Tibial artery (tissue), 4 donors: ENCODE measurements at regions not wholly inside any gene's neighbourhood (a gene's known extent, or its start where the extent isn't known, plus 50 kb on each side); places are given as distances from the start of the nearest gene placed in this dataset.

Source experiments
- DNase-seq, 2 donors: peaks; one replicate each; pipeline ENCODE4 v3.0.0-alpha.2; 2019
- H3K27ac ChIP-seq, 2 donors: fragments of 200-600 bp; sonication (generic) in 1 of 2; 1 replicate in 1 of 2; 2 replicates in 1 of 2; pipeline ENCODE4 v1.5.1; 2018 to 2019; ENCODE audit warnings: mild to moderate bottlenecking in 1 of 2
- H3K27me3 ChIP-seq, 2 donors: fragments of 200-600 bp; sonication (generic) in 1 of 2; one replicate each; pipeline versions ENCODE4 v1.5.1 to v1.6.0; 2016 to 2019
- H3K36me3 ChIP-seq, 3 donors: fragments of 200-600 bp; sonication (generic) in 2 of 3; one replicate each; pipeline ENCODE4 v1.5.1; 2016 to 2019; ENCODE audit warnings: mild to moderate bottlenecking in 2 of 3
- H3K4me1 ChIP-seq, 4 donors: fragments of 200-600 bp; sonication (generic) in 2 of 4; 1 replicate in 3 of 4; 2 replicates in 1 of 4; pipeline ENCODE4 v1.5.1; 2016 to 2019
- H3K4me3 ChIP-seq, 2 donors: fragments of 200-600 bp; sonication (generic) in 1 of 2; 1 replicate in 1 of 2; 2 replicates in 1 of 2; pipeline ENCODE4 v1.5.1; 2018 to 2019; ENCODE audit warnings: mild to moderate bottlenecking in 2 of 2
- H3K9me3 ChIP-seq, 3 donors: fragments of 200-600 bp; sonication (generic) in 1 of 3; one replicate each; pipeline ENCODE4 v1.5.1; 2016 to 2019
- intact Hi-C: fragments of 100-400 bp; cut with DNase I; formaldehyde crosslinking; loops from one replicate; pipeline ENCODE4 v1.15.0; 2023; ENCODE audit warnings: low total_unique reads
- TF ChIP-seq, protein P1 (sequence below), 2 experiments: fragments of 200-600 bp in 1 of 2; fragments of 450-650 bp in 1 of 2; IDR thresholded peaks; one replicate each; pipeline ENCODE4 v1.5.1; 2017 to 2019; ENCODE audit warnings: antibody characterized with exemption in 2 of 2, mild to moderate bottlenecking in 1 of 2, moderate library complexity in 1 of 2

DNA sequence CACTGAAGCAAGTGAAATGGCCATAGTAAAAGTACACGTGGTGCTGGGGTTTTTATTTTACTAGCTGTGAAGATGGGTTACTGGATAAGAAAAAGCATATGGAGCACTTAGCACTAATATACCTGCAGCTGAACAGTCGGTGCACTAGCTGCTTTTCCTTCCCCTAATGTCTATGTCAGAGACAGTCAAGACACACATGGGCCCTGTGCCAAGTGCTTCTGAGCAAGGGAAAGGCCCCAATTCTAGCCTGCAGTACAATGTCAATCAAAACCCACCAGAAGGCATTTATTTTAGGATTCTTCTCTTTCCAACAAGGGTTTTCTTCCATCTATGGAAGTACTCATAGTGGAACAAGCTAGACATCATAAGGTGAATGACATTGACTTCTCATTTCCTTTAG, 716.7 kb downstream of the CCSER2 start:
- intact Hi-C loops: no loop called here
- no peaks in the 10 kb centered on the region for H3K36me3 ChIP-seq
- peaks cover 0 to 1% (median 0%) of the 10 kb centered on the region in 3 donors for H3K9me3 ChIP-seq
- no peaks in the 10 kb centered on the region for H3K4me1 ChIP-seq
- H3K4me3 ChIP-seq: no peak overlapping the region
- TF ChIP-seq, protein P1, sequence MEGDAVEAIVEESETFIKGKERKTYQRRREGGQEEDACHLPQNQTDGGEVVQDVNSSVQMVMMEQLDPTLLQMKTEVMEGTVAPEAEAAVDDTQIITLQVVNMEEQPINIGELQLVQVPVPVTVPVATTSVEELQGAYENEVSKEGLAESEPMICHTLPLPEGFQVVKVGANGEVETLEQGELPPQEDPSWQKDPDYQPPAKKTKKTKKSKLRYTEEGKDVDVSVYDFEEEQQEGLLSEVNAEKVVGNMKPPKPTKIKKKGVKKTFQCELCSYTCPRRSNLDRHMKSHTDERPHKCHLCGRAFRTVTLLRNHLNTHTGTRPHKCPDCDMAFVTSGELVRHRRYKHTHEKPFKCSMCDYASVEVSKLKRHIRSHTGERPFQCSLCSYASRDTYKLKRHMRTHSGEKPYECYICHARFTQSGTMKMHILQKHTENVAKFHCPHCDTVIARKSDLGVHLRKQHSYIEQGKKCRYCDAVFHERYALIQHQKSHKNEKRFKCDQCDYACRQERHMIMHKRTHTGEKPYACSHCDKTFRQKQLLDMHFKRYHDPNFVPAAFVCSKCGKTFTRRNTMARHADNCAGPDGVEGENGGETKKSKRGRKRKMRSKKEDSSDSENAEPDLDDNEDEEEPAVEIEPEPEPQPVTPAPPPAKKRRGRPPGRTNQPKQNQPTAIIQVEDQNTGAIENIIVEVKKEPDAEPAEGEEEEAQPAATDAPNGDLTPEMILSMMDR (IDR thresholded peaks at IDR 0.05): no peak
- no peak overlapping the region for H3K27ac ChIP-seq
- no peak for DNase-seq
- no peaks in the 10 kb centered on the region for H3K27me3 ChIP-seq

DNA sequence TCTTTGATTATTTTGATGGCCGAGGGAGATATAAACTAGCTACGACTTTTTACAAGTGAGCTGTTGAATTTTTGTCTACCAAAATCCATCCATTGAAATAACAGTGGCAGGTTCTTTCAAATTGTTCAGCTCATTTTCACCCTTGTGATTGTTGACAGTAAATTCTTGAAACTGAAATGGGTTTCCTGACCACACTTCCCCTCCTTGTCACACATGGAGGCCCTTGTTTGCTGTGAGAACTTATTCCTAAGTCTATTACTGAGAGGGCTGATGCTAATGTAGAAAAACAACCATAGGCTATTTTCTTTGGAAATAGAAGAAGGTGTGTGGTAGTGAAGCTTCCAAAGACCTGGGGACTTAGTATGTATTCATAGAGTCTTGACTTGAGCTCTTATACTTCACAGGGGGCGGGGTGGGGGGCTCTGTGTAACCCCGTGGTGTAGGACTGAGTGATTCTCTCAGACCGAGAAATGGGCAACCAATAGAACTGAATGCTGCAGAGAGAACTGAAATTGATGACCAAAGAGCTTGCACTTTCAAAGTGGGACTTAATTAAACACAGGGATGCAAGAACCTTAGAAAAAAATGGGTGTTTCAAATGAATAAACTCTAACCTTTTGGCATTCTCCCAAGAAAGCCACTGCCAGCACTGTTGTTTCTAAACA, 718.9 kb downstream of the CCSER2 start:
- Histone ChIP-seq H3K36me3 (no peaks in the 10 kb centered on the region), H3K27ac (no peak overlapping the region), H3K27me3 (no peaks in the 10 kb centered on the region), H3K4me1 (no peaks in the 10 kb centered on the region), H3K9me3 (no peaks in the 10 kb centered on the region), H3K4me3 (no peak overlapping the region)
- intact Hi-C loops: no loop called here
- no peak for DNase-seq
- TF ChIP-seq, protein P1 (IDR thresholded peaks at IDR 0.05): no peak

- Histone ChIP-seq H3K36me3 (no peaks in the 10 kb centered on the region), H3K4me1 (no peaks in the 10 kb centered on the region), H3K9me3 (no peaks in the 10 kb centered on the region), H3K4me3 (no peak overlapping the region), H3K27me3 (no peaks in the 10 kb centered on the region), H3K27ac (no peak overlapping the region)
- intact Hi-C loops: no loop called here
- DNase-seq: no peak
- TF ChIP-seq, protein P1 (IDR thresholded peaks at IDR 0.05): no peak
Measured at GRCh38 chr10:85047979-85048378, 719.6 kb downstream of the CCSER2 start.

- Histone ChIP-seq H3K27ac (no peak overlapping the region), H3K9me3 (no peaks in the 10 kb centered on the region), H3K4me1 (no peaks in the 10 kb centered on the region), H3K27me3 (no peaks in the 10 kb centered on the region), H3K4me3 (no peak overlapping the region), H3K36me3 (no peaks in the 10 kb centered on the region)
- TF ChIP-seq, protein P1 (IDR thresholded peaks at IDR 0.05): no peak
- DNase-seq: no peak
- intact Hi-C loops: no loop called here
Measured at GRCh38 chr10:85048644-85049043, 720.3 kb downstream of the CCSER2 start.

DNA sequence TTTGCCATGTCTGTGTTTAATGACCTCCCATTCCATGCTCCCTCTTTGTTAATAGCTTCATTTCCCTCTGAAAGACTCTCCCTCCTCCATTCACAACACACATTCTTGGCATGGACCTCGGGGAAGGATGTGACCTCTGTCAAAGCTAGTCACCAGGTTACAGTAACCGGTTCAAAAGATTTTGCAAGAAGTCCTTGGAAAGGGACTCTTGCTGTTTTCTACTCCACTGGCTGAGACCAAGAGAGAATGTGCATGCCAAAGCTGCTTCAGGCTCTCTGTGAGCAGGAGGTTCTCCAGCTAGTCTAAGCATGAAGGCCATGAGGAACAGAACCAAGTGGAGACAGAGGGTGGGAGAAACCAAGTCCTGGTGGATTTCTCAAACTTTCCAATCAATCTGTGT, 732.6 kb downstream of the CCSER2 start:
- Histone ChIP-seq H3K27me3 (no peaks in the 10 kb centered on the region), H3K36me3 (no peaks in the 10 kb centered on the region), H3K4me1 (no peaks in the 10 kb centered on the region), H3K27ac (no peak overlapping the region), H3K9me3 (no peaks in the 10 kb centered on the region), H3K4me3 (no peak overlapping the region)
- TF ChIP-seq, protein P1 (IDR thresholded peaks at IDR 0.05): no peak
- intact Hi-C loops: no loop called here
- DNase-seq: no peak

DNA sequence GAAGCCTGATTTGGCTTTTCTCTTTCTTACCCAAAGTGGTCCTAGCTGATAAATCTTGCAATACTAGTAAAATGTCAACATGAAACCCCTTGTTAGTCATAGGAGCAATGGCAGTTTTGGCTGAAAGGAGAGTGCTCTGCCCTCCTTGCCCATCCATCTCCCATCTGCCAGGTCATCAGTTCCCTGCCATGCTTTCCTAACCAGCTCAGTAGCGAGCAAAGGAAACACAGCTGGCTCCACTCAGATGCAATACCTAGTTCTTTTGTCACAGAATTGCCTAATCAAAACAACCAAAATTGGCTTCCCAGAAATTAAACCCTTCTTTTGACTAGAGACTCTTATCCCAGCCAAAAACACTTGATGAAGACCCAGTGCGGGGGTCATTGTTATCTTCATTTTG, 733.0 kb downstream of the CCSER2 start:
- H3K27me3 ChIP-seq: no peaks in the 10 kb centered on the region
- H3K9me3 ChIP-seq: no peaks in the 10 kb centered on the region
- H3K27ac ChIP-seq: no peak overlapping the region
- no peaks in the 10 kb centered on the region for H3K36me3 ChIP-seq
- H3K4me1 ChIP-seq: no peaks in the 10 kb centered on the region
- intact Hi-C loops: no loop called here
- H3K4me3 ChIP-seq: no peak overlapping the region
- TF ChIP-seq, protein P1 (IDR thresholded peaks at IDR 0.05): no peak
- no peak for DNase-seq
